Gastrocnemius medialis (tissue), 4 donors: ENCODE measurements at regions not wholly inside any gene's neighbourhood (a gene's known extent, or its start where the extent isn't known, plus 50 kb on each side); places are given as distances from the start of the nearest gene placed in this dataset.
"Not testable (repeated sequence)": the region's sequence is repeated elsewhere in the genome, so short reads cannot be mapped to it uniquely, and the experiment has no call there.

Experiments
- ATAC-seq, 2 donors: fragments of 150-250 bp; one replicate each; pipeline ENCODE4 v1.9.1; 2016
- DNase-seq, 2 donors: peaks; one replicate each; pipeline ENCODE4 v3.0.0-alpha.2; 2019
- H3K27ac ChIP-seq, 4 donors: fragments of 200-600 bp; sonication (generic); 1 replicate in 1 of 4; 2 replicates in 3 of 4; pipeline ENCODE4 v1.5.1; 2016 to 2018; ENCODE audit warnings: mild to moderate bottlenecking in 2 of 4, moderate library complexity in 1 of 4
- H3K27me3 ChIP-seq, 3 donors: fragments of 200-600 bp; sonication (generic) in 2 of 3; 1 replicate in 1 of 3; 2 replicates in 2 of 3; pipeline versions ENCODE4 v1.5.1 to v1.6.0; 2016 to 2019; ENCODE audit warnings: mild to moderate bottlenecking in 1 of 3, moderate library complexity in 1 of 3
- H3K36me3 ChIP-seq, 2 donors: fragments of 200-600 bp; sonication (generic) in 1 of 2; one replicate each; pipeline ENCODE4 v1.5.1; 2017 to 2018
- H3K4me1 ChIP-seq, 2 donors: fragments of 200-600 bp; sonication (generic) in 1 of 2; one replicate each; pipeline ENCODE4 v1.5.1; 2016 to 2017; ENCODE audit warnings: mild to moderate bottlenecking in 2 of 2
- H3K4me3 ChIP-seq, 4 donors: fragments of 200-600 bp; sonication (generic) in 3 of 4; 1 replicate in 1 of 4; 2 replicates in 3 of 4; pipeline ENCODE4 v1.5.1; 2016 to 2019; ENCODE audit warnings: mild to moderate bottlenecking in 2 of 4
- H3K9me3 ChIP-seq, 3 donors: fragments of 200-600 bp; sonication (generic) in 2 of 3; 1 replicate in 1 of 3; 2 replicates in 2 of 3; pipeline ENCODE4 v1.5.1; 2016 to 2019
- POLR2A ChIP-seq, 2 donors: fragments of 450-650 bp; IDR thresholded peaks; one replicate each; pipeline ENCODE4 v1.6.1; 2017; ENCODE audit warnings: antibody characterized with exemption in 2 of 2, mild to moderate bottlenecking in 2 of 2, moderate library complexity in 2 of 2
- in situ Hi-C, 4 donors: fragments of 200-750 bp; cut with MboI; loops; one replicate each; pipeline versions ENCODE4 v1.15.0 to v1.8.0; 2017; ENCODE audit warnings: low sequenced_read_pairs in 4 of 4
- intact Hi-C: fragments of 100-400 bp; cut with DNase I; formaldehyde crosslinking; loops from one replicate; pipeline ENCODE4 v1.15.1; 2023; ENCODE audit warnings: low total_unique reads
- TF ChIP-seq, protein P1 (sequence below), 5 experiments: fragments of 450-650 bp in 3 of 5; fragments of 200-600 bp in 2 of 5; sonication (generic) in 2 of 5; IDR thresholded peaks in 4 of 5; conservative IDR thresholded peaks in 1 of 5; 1 replicate in 4 of 5; 2 replicates in 1 of 5; pipeline ENCODE4 v1.5.1; 2016 to 2019; ENCODE audit warnings: antibody characterized with exemption in 5 of 5, mild to moderate bottlenecking in 3 of 5, moderate library complexity in 3 of 5

DNA sequence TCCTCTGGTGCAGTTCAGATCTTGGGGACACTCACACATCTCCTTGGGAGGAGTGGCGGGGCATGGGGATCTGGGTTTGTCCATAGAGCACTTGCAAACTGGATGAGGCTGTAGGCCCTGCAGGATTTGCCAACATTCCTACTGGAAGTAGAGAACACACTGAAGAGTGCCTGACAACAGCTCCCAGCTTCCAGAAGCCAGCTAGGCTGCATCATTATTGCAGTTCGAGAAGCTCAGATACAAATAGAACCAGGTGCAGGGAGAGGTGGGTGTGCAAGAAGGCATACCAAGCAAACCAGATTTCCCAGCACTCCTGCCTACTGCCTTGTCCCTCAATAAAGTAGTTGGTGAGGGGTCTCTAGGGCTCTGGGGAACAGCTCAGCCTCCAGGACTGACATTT is 52.5 kb downstream of the RHOB start:
- DNase-seq = no peak
- H3K27me3 ChIP-seq = no peaks in the 10 kb centered on the region

DNA sequence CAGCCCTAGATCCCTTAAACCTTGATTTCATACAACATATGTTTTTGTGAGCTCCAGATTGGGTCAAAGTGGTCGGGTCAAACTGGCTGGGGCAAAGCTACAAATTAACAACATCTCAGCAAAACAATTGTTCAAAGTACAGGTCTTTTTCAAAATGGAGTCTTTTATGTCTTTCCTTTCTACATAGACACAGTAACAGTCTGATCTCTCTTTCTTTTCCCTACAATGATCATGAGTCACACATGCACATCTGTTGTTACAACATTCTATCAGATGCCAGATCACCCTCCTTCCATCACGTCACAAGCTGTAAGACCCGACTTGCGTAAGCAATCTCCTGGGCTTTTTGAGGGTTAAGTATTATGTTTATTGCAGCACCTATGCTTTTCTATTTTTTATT is 55.1 kb downstream of the RHOB start:
- ATAC-seq (peak; percentile 66), DNase-seq (peak; percentile 35 to 56)
- Histone ChIP-seq H3K36me3 (no peaks in the 10 kb centered on the region), H3K4me3 (no peak overlapping the region), H3K4me1 (peaks cover 0 to 11% of the 10 kb centered on the region in 2 donors), H3K9me3 (no peaks in the 10 kb centered on the region), H3K27me3 (no peaks in the 10 kb centered on the region), H3K27ac (peak overlapping the region in 1 of 4 donors; percentile 47)
- no peak for TF ChIP-seq POLR2A (IDR thresholded peaks at IDR 0.05)
- TF ChIP-seq, protein P1, sequence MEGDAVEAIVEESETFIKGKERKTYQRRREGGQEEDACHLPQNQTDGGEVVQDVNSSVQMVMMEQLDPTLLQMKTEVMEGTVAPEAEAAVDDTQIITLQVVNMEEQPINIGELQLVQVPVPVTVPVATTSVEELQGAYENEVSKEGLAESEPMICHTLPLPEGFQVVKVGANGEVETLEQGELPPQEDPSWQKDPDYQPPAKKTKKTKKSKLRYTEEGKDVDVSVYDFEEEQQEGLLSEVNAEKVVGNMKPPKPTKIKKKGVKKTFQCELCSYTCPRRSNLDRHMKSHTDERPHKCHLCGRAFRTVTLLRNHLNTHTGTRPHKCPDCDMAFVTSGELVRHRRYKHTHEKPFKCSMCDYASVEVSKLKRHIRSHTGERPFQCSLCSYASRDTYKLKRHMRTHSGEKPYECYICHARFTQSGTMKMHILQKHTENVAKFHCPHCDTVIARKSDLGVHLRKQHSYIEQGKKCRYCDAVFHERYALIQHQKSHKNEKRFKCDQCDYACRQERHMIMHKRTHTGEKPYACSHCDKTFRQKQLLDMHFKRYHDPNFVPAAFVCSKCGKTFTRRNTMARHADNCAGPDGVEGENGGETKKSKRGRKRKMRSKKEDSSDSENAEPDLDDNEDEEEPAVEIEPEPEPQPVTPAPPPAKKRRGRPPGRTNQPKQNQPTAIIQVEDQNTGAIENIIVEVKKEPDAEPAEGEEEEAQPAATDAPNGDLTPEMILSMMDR (IDR thresholded peaks at IDR 0.05 in 4 of 5, conservative IDR thresholded peaks at IDR 0.05 in 1 of 5) = no peak
- in situ Hi-C loops = no loop called here
- intact Hi-C loops = no loop called here

More for the DNA sequence above, 52.5 kb downstream of the RHOB start:
- in situ Hi-C loops = loop anchor here in 1 of 4 donors (5.0 kb wide), 1 partner anchor 38 kb away; no protein-coding TSS in a partner anchor
- no peaks in the 10 kb centered on the region for H3K9me3 ChIP-seq
- no peak overlapping the region for H3K27ac ChIP-seq
- no peaks in the 10 kb centered on the region for H3K36me3 ChIP-seq
- TF ChIP-seq POLR2A (IDR thresholded peaks at IDR 0.05) = no peak
- TF ChIP-seq, protein P1 (IDR thresholded peaks at IDR 0.05 in 4 of 5, conservative IDR thresholded peaks at IDR 0.05 in 1 of 5) = no peak
- no peak overlapping the region for H3K4me3 ChIP-seq
- intact Hi-C loops = no loop called here
- no peak for ATAC-seq
- peaks cover 13 to 19% of the 10 kb centered on the region in 2 donors for H3K4me1 ChIP-seq

DNA sequence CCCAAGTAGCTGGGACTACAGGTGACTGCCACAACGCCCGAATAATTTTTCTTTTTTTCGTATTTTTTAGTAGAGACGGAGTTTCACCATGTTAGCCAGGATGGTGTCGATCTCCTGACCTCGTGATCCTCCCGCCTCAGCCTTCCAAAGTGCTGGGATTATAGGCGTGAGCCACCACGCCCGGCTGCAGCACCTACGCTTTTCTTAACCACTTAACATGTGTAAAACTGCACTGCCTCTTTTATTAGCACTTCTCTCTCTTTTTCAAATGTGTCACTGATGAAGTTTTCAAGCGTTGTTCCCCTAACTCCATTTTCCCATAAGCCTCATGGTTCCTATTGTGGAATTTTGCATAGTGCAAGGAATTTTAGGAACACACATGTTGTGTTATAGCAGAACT is 55.6 kb downstream of the RHOB start:
- ATAC-seq, H3K36me3 ChIP-seq, H3K9me3 ChIP-seq, H3K4me3 ChIP-seq, H3K27ac ChIP-seq, H3K27me3 ChIP-seq, in situ Hi-C loops, intact Hi-C loops, DNase-seq: not testable (repeated sequence)
- peaks cover 0 to 11% of the 10 kb centered on the region in 2 donors for H3K4me1 ChIP-seq

DNA sequence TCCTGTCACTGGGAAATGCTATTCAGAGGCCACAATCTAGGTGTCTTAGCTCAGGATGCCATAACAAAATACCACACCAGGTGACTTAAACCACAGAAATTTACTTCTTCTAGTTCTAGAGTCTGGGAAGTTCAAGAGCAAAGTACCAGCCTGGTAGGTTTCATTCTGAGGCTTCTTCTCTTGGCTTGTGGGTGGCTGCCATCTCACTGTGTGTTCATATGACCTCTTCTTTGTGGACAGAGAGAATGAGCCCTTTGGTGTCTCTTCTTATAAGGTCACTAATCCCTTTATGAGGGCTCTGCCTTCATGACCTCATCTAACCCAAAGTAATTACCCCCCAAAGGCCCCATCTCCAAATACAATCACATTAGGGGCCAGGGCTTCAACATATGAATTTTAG is 57.3 kb downstream of the RHOB start:
- in situ Hi-C loops = no loop called here

DNA sequence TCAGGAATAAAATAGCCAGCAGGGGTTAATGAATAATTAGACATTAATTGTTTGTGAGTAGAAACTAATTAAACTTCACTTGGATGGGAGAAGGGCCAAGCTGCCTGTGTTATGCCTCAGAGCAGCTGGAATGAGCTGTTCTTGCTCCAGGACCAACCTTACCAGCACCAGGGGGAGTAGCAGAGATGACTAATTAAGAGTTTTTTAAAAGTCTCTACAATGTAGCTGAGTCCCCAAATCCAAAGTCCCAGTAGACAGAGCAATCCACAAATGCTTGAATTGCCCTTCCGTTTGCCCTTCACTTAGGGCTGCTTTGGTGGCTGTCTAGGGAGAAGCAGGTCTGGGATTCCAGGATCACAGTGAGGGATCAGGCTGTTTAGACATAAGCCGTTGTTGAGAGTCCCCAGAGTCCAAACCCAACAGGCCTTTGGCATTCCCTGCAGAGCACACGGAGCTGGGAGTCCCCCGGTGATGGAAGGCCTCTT is 59.4 kb downstream of the RHOB start:
- ATAC-seq (peak in 1 of 2 donors; percentile 15), DNase-seq (no peak)
- intact Hi-C loops = no loop called here
- peaks cover 0 to 12% of the 10 kb centered on the region in 2 donors for H3K4me1 ChIP-seq
- TF ChIP-seq POLR2A (IDR thresholded peaks at IDR 0.05) = no peak
- TF ChIP-seq, protein P1 (IDR thresholded peaks at IDR 0.05 in 4 of 5, conservative IDR thresholded peaks at IDR 0.05 in 1 of 5) = no peak
- H3K4me3 ChIP-seq = no peak overlapping the region
- H3K27ac ChIP-seq = no peak overlapping the region
- H3K9me3 ChIP-seq = no peaks in the 10 kb centered on the region
- H3K36me3 ChIP-seq = no peaks in the 10 kb centered on the region
- no peaks in the 10 kb centered on the region for H3K27me3 ChIP-seq
- in situ Hi-C loops = no loop called here

More for the DNA sequence above, 57.3 kb downstream of the RHOB start:
- H3K27ac ChIP-seq = no peak overlapping the region
- DNase-seq (no peak), ATAC-seq (no peak)
- H3K36me3 ChIP-seq = no peaks in the 10 kb centered on the region
- TF ChIP-seq, protein P1 (IDR thresholded peaks at IDR 0.05 in 4 of 5, conservative IDR thresholded peaks at IDR 0.05 in 1 of 5) = no peak
- TF ChIP-seq POLR2A (IDR thresholded peaks at IDR 0.05) = no peak
- intact Hi-C loops = no loop called here
- H3K9me3 ChIP-seq = no peaks in the 10 kb centered on the region
- no peak overlapping the region for H3K4me3 ChIP-seq
- H3K27me3 ChIP-seq = no peaks in the 10 kb centered on the region
- H3K4me1 ChIP-seq = peaks cover 0 to 12% of the 10 kb centered on the region in 2 donors
